Gastroesophageal sphincter (tissue), 4 donors: ENCODE measurements at regions not wholly inside any gene's neighbourhood (a gene's known extent, or its start where the extent isn't known, plus 50 kb on each side); places are given as distances from the start of the nearest gene placed in this dataset.
"Not testable (repeated sequence)": the region's sequence is repeated elsewhere in the genome, so short reads cannot be mapped to it uniquely, and the experiment has no call there.

Source experiments
- ATAC-seq: fragments of 150-250 bp; one replicate; pipeline ENCODE4 v1.9.1; 2016; ENCODE audit warnings: mild to moderate bottlenecking, moderate library complexity
- H3K27ac ChIP-seq, 4 donors: fragments of 200-600 bp; sonication (generic) in 3 of 4; 1 replicate in 3 of 4; 2 replicates in 1 of 4; pipeline ENCODE4 v1.5.1; 2016 to 2019
- H3K27me3 ChIP-seq: fragments of 200-600 bp; sonication (generic); one replicate; pipeline ENCODE4 v1.5.1; 2019
- H3K36me3 ChIP-seq, 2 donors: fragments of 200-600 bp; sonication (generic); one replicate each; pipeline ENCODE4 v1.5.1; 2019; ENCODE audit warnings: control low read depth in 1 of 2
- H3K4me1 ChIP-seq, 3 donors: fragments of 200-600 bp; sonication (generic); 1 replicate in 2 of 3; 2 replicates in 1 of 3; pipeline ENCODE4 v1.5.1; 2016 to 2019; ENCODE audit warnings: control low read depth in 2 of 3
- H3K4me3 ChIP-seq, 2 donors: fragments of 200-600 bp; sonication (generic); one replicate each; pipeline ENCODE4 v1.5.1; 2019; ENCODE audit warnings: mild to moderate bottlenecking in 1 of 2, moderate library complexity in 1 of 2
- H3K9me3 ChIP-seq, 3 donors: fragments of 200-600 bp; sonication (generic); one replicate each; pipeline ENCODE4 v1.5.1; 2017 to 2019; ENCODE audit warnings: control low read depth in 2 of 3
- EP300 ChIP-seq: sonication (generic); formaldehyde crosslinking; IDR thresholded peaks from one replicate; pipeline ENCODE4 v1.6.1; 2017; ENCODE audit warnings: antibody characterized with exemption, mild to moderate bottlenecking
- POLR2A ChIP-seq, 2 donors: fragments of 450-650 bp; IDR thresholded peaks; one replicate each; pipeline ENCODE4 v1.6.1; 2017; ENCODE audit warnings: antibody characterized with exemption in 2 of 2, mild to moderate bottlenecking in 2 of 2, moderate library complexity in 1 of 2
- POLR2AphosphoS5 ChIP-seq: sonication (generic); formaldehyde crosslinking; IDR thresholded peaks from one replicate; pipeline ENCODE4 v1.6.1; 2017; ENCODE audit warnings: antibody characterized with exemption
- WGBS, 2 donors: methylation state at CpG; one replicate each; pipeline ENCODE4 v1.1.5; 2018; ENCODE audit warnings: low coverage in 1 of 2; 5-methylcytosine and 5-hydroxymethylcytosine counted together
- TF ChIP-seq, protein P1 (sequence below), 4 experiments: fragments of 200-600 bp in 2 of 4; fragments of 450-650 bp in 2 of 4; sonication (generic) in 1 of 4; IDR thresholded peaks; one replicate each; pipeline ENCODE4 v1.5.1; 2017 to 2019; ENCODE audit warnings: antibody characterized with exemption in 4 of 4, mild to moderate bottlenecking in 2 of 4, moderate library complexity in 2 of 4

DNA sequence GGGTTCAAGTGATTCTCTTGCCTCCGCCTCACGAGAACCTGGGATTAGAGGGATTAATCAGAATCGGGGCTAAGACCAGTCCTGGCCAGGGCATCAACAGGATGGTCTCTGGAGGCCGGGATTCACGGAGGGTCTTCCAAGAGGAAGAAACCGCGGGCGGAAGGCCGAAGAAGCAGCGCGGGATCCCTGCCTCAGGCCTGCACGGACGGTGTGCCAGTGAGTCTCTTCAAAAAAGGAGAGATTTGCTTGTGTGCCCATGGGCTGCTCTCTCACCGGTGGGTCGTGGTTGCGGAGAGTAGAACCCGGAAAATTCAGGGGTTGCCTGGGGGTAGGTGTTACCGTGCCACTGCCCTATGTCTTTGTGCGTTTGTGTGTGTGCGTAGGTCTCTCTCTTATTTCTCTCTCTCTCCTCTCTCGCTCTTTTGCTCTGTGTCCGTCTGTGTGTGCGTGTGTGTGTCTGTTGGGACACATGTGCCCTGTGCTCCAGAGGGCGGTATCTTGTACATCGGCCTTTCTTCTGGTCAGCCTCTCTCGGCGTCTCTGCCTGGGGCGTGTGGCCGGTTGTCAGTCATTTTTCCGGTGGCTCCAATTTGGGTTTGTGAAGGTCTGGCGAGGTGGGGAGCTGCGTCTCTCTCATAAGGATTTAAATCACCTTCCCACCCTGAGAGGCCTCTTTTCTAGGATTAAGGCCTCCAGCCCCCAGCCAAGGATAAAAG, 613.2 kb downstream of the KCNJ18 start:
- no peaks in the 10 kb centered on the region for H3K4me1 ChIP-seq
- ATAC-seq, result no peak
- no peak overlapping the region for H3K4me3 ChIP-seq
- no peak overlapping the region for H3K27ac ChIP-seq
- H3K36me3 ChIP-seq, result no peaks in the 10 kb centered on the region
- H3K9me3 ChIP-seq, result no peaks in the 10 kb centered on the region
- WGBS, 2 donors, result 85 to 94% methylated on average over 8 to 23 of the region's 32 CpGs
- H3K27me3 ChIP-seq, result peaks cover 7% of the 10 kb centered on the region
- TF ChIP-seq POLR2A (IDR thresholded peaks at IDR 0.05), result no peak
- TF ChIP-seq POLR2AphosphoS5, result no peak
- TF ChIP-seq EP300, result no peak
- TF ChIP-seq, protein P1, sequence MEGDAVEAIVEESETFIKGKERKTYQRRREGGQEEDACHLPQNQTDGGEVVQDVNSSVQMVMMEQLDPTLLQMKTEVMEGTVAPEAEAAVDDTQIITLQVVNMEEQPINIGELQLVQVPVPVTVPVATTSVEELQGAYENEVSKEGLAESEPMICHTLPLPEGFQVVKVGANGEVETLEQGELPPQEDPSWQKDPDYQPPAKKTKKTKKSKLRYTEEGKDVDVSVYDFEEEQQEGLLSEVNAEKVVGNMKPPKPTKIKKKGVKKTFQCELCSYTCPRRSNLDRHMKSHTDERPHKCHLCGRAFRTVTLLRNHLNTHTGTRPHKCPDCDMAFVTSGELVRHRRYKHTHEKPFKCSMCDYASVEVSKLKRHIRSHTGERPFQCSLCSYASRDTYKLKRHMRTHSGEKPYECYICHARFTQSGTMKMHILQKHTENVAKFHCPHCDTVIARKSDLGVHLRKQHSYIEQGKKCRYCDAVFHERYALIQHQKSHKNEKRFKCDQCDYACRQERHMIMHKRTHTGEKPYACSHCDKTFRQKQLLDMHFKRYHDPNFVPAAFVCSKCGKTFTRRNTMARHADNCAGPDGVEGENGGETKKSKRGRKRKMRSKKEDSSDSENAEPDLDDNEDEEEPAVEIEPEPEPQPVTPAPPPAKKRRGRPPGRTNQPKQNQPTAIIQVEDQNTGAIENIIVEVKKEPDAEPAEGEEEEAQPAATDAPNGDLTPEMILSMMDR (IDR thresholded peaks at IDR 0.05), result no peak

DNA sequence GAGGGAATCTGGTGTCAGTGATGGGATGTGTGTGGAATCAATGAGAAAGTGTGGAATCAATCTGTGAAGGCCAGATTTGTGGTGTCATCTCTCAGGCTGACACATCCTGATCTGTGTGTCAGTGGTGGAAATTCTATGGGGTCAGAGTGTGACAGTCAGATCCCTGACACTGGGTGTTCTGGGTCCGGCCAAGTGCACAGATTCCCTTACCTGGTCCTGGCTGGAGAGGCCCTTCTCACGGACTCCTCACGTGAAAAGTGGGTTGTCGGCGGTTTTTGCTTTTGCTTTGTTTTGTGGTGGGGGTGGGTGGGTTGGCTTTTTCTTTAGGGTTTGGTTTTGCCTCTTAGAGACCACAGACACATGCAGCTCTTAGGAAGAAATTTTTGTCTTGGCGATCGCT, 618.0 kb downstream of the KCNJ18 start:
- not testable (repeated sequence) for H3K36me3 ChIP-seq, H3K4me1 ChIP-seq, H3K27me3 ChIP-seq, H3K4me3 ChIP-seq, ATAC-seq, H3K27ac ChIP-seq, H3K9me3 ChIP-seq
- WGBS, 2 donors, result 61 to 67% methylated on average over 2 to 6 of the region's 7 CpGs

DNA sequence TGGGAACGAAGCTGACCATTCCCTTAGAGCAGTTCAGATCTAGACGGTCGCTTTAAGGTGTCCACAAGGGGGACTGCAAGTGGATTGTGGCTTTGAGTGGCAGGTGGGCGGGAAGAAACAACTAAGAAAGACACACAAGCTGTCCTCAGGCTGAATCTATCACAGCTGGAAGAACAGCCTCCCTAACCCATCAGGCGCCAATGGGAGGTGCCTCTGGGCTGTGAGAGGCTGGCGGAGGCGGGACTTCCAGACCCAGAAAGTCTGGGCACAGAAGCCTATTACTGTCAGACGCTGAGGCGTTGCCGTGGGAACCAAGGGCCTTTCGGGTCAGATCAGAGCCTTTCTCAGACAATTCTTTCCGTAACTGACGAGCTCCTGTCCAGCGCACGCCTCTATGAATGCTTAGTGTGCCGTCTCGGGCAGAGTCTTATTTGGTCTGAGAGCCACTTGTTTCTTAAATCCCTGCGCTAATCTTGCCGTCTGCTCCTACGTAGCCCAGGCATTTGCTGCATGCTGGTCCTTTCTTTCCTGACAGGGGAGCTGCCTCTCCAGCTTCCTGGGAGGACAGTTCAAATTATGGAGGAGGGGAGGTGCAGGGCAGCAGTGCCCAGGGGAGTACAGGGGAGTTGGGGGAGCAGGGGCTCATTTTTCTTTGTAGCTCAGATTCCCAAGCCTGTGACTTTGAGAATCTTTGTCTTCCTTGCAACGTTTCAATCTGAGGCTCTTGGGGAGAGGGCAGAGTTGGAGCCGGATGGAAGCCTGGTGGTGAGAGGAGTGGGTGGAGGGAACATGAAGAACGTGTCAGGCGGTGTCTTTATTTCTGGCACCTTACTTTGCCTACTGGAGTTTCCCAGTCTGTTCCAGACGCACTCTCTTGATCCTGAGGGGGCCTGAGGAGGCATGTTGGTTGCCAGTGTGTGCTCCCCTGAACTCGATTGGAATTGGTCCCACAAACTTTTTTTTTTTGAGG, 618.7 kb downstream of the KCNJ18 start:
- no peak overlapping the region for H3K4me3 ChIP-seq
- H3K27me3 ChIP-seq, result peaks cover 9% of the 10 kb centered on the region
- H3K36me3 ChIP-seq, result no peaks in the 10 kb centered on the region
- 39 to 52% methylated on average over 5 to 13 of the region's 26 CpGs for WGBS, 2 donors
- no peak overlapping the region for H3K27ac ChIP-seq
- no peaks in the 10 kb centered on the region for H3K4me1 ChIP-seq
- no peak for ATAC-seq
- no peaks in the 10 kb centered on the region for H3K9me3 ChIP-seq
- no peak for TF ChIP-seq EP300
- TF ChIP-seq POLR2AphosphoS5, result no peak
- no peak for TF ChIP-seq POLR2A (IDR thresholded peaks at IDR 0.05)
- TF ChIP-seq, protein P1 (IDR thresholded peaks at IDR 0.05), result no peak

DNA sequence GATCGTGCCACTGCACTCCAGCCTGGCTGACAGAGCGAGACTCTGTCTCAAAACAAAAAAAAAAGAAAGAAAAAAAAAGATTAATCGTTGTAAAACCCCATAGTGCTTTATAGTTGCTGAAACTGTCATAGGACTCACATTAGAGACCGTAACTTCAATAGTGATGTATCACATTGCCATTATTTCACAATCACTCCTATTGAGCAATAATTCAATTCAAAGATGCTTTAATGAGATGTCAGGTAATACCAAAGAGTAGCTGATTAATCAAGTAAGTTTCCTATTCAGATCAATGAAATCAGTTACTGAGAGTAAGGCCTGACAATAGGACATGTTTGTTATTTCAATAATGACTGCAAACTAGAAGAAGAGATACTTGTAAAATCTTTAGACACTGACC, 628.7 kb downstream of the KCNJ18 start:
- H3K27ac ChIP-seq, H3K4me1 ChIP-seq, H3K9me3 ChIP-seq, H3K4me3 ChIP-seq, ATAC-seq, H3K36me3 ChIP-seq, H3K27me3 ChIP-seq: not testable (repeated sequence)
- 44 to 62% methylated on average over 3 to 4 of the region's 4 CpGs for WGBS, 2 donors

DNA sequence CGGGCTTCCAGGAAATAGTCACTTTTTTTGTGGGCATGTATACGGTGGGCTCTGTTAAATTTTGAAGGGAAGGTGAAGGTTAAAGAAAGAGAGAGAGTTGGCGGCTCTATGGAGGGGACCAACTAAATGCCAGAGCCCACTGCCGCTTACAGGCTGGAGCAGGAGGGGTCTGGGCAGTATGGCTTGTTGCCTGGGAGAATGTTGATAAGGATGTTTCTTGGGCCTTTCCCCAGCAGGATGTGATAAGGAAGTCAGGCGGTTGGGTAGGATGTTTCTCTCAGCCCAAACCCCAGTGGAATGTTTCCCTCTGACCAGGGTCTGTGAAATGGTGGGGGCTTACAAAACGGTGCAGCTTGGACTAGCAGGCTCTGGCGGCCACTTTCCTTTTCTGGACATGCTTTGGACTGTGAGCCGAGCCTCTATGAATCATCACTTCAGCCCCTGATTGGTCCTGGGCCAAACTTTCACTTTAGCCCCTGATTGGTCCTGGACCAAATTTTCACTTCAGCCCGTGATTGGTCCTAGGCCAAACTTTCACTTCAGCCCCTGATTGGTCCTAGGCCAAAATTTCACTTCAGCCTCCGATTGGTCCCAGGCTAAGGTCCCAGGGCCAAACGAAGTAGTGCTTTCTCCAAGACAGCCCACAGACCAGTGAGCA, 630.7 kb downstream of the KCNJ18 start:
- not testable (repeated sequence) for H3K9me3 ChIP-seq
- WGBS, 2 donors, result 74 to 81% methylated on average over 8 of the region's 11 CpGs

DNA sequence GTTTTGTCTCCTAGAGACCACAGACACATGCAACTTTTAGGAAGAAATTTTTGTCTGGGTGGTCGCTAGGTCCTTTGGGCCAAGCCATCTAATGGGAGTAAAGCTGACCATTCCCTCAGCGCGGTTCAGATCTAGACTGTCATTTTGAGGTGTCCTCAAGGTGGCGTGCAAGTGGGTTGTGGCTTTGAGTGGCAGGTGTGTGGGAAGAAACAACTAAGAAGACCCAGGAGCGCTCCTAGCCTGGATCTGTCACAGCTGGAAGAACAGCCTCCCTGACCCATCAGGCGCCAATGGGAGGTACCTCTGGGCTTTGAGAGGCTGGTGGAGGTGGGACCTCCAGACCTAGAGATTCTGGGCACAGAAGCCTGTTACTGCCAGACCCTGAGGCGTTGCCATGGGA, 645.1 kb downstream of the KCNJ18 start:
- Histone ChIP-seq H3K27me3 (no peaks in the 10 kb centered on the region), H3K36me3 (no peaks in the 10 kb centered on the region), H3K9me3 (peaks cover 0 to 12% (median 0%) of the 10 kb centered on the region in 3 donors), H3K4me3 (no peak overlapping the region), H3K4me1 (no peaks in the 10 kb centered on the region), H3K27ac (no peak overlapping the region)
- 32% methylated on average over 3 of the region's 7 CpGs; no CpG with 5 or more reads in 1 of the 2 donors for WGBS, 2 donors
- no peak for ATAC-seq
- no peak for TF ChIP-seq POLR2A (IDR thresholded peaks at IDR 0.05)
- no peak for TF ChIP-seq POLR2AphosphoS5
- TF ChIP-seq, protein P1 (IDR thresholded peaks at IDR 0.05), result no peak
- no peak for TF ChIP-seq EP300

More for the DNA sequence above, 630.7 kb downstream of the KCNJ18 start:
- not testable (repeated sequence) for ATAC-seq, H3K27me3 ChIP-seq, H3K4me3 ChIP-seq, H3K4me1 ChIP-seq, H3K27ac ChIP-seq, H3K36me3 ChIP-seq

DNA sequence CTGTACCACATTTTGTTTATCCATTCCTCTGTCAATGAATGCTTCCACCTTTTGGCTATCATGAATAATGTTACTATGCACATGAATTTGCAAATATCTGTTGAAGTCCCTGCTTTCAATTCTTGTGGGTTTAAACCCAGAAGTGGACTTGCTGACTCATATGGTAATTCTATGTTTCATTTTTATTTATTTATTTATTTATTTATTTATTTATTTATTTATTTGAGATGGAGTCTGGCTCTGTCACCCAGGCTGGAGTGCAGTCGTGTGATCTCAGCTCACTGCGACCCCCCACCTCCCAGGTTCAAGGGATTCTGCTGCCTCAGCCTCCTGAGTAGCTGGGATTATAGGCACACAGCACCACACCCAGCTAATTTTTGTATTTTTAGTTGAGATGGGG, 664.3 kb downstream of the KCNJ18 start:
- H3K36me3 ChIP-seq, H3K27ac ChIP-seq, H3K27me3 ChIP-seq, H3K4me1 ChIP-seq, ATAC-seq, H3K4me3 ChIP-seq: not testable (repeated sequence)
- WGBS, 2 donors, result 44 to 70% methylated on average over 2 of the region's 2 CpGs
- H3K9me3 ChIP-seq, result peaks cover 0 to 14% (median 0%) of the 10 kb centered on the region in 3 donors

DNA sequence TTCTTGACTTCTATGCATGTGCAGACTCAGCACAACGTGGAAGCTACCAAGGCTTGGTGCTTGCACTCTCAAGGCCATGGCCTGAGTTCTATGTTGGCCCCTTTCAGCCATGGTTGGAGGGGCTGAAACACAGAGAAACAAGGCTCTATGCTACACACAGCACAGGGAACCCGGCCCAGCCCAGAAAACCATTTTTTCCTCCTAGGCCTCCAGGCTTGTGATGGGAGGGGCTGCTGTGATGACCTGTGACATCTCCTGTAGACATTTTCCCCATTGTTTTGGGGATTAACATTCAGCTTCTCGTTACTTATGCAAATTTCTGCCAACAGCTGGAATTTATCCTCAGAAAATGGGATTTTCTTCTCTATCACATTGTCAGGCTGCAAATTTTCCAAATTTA, 678.7 kb downstream of the KCNJ18 start:
- WGBS, 2 donors, result 16 to 39% methylated on average over 2 of the region's 3 CpGs
- ATAC-seq, H3K36me3 ChIP-seq, H3K4me3 ChIP-seq, H3K27me3 ChIP-seq, H3K9me3 ChIP-seq, H3K27ac ChIP-seq, H3K4me1 ChIP-seq: not testable (repeated sequence)
